GM19372 (cell line): ENCODE measurements at regions not wholly inside any gene's neighbourhood (a gene's known extent, or its start where the extent isn't known, plus 50 kb on each side); places are given as distances from the start of the nearest gene placed in this dataset.
"Not testable (repeated sequence)": the region's sequence is repeated elsewhere in the genome, so short reads cannot be mapped to it uniquely, and the experiment has no call there.

Source experiments
- ATAC-seq: cut with Tn5 transposase; IDR thresholded peaks from one replicate; pipeline ENCODE4 v1.9.1; 2021; ENCODE audit warnings: mild to moderate bottlenecking, low read depth, moderate library complexity; ENCODE audit not compliant: unreplicated experiment

DNA sequence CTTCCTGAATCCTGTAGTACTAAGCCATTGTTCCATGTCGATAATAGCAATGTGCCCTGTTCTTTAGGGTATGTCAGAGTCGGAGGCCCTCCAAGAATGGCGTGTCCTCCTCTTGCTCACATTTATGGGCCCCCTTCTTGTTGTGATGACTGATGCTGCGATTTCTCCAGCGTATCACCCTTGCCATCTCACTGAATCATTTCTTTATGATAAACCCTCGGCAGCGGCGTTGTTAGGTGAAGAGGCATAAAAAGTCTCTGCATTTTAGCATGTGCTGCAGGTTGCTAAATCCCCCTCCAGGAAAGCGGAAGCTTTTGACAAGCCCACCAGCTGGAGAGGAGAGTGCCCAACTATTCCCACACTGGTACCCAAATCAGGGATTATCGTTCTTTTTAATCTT lies 1045.3 kb downstream of the BRD1 start:
- ATAC-seq: no peak

DNA sequence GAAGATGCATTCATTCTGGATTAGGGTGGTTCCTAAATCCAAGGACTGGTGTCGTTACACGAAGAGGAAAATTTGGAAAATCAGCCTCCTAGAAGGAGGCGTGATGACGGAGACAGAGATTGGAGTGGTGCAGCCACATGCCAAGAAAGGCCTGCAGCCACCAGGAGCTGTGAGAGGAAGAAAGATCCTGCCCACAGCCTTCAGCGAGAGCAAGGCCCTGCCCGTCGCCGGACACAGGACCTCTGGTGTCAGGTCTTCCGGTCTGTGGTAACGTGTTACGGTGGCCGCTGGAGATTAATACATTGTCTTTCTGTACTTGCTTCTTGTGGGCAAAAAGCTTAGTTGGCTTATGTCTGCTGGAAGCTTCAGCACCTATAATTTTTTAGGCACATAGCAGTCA lies 1045.8 kb downstream of the BRD1 start:
- ATAC-seq: no peak

DNA sequence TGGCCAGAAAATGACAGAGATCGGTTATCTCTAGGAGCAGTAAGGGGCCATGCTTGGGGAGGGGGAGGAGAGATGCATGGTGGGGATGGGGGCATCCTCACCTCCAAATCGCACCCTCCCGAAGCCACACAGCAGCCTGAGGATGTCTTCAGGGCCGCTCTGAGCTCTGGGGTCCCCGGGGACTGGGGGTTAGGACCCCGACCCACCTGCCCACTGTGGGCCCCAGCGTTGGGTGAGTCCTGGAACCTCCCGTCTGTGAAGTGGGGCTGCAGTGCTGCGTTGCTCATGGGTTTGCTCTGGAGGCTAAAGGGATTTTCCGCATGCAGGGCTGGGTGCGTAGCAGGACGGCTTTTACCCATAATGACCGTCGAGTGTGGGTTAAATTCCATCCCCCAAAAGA lies 1046.3 kb downstream of the BRD1 start:
- ATAC-seq: no peak

DNA sequence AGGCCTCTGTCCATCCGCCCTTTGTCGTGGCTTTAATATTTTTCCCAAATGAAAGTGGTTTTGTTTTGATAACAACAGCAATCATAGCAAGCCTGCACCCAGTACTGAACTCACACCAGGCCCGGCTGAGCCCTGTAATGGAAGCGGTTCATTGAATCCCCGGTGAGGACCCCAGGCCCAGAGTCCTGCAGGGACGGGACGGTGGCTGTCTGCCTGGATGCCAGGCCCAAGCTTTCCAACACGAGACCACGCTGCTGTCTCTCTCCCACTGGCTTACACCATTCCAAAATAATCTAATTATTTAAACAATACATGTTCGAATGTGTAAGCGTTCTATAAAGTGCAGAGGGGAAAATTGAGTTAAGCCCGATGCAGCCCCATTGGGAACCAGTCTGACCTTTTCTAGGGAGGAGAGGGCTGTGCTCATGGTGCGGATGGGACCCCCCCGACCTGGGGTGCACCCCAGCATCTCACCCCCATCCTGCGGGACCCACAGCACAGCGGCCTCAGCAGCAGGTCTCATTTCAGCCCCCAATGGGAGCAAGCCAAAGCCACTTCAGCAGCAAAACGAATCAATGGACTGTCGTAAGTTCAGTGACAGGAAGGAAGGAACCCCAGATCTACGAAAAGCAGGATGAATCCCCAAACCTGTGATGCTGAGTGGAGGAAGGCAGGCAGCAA lies 1046.9 kb downstream of the BRD1 start:
- ATAC-seq: no peak

DNA sequence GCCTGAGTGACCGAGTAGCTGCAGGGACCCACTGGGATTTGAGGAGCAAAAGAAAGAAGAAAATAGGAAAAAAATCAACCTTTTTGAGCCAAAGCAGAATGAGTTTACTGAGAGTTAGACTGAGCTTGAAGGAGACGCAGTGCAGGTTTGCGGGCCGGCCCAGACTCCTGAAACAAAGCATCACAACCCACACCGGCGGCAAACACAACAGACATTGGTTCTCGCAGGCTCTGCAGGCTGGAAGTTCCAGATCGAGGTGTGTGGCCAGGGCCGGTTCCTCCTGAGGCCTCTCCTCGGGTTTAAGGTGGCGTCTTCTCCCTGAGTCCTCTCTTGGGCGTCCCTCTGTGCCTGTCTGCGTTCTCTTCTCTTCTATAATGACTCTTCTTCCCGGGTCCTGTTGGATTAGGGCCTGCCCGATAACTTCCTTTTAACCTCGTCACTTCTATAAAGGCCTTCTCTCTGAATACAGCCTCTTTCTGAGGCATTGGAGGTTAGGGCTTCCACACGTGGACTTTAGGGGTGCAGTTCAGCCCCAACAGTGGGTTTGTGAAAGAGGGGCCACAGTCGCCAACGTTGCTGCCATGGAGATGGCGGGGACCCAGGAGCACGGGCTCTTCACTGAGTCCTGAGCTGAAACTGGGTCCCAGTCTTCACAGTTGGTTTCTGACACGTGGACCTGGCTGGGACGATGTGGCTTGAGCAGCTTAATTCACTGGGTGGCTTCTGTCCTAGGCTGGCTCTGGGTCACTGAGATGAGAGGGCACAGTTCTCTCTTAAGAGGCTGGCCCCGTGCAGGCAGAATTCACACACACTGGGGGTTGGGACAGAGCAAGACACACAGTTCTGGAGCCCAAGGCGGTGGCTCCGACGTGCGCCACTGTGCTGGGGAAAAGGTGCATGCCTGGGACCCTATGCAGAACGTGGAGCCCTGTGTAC lies 1047.7 kb downstream of the BRD1 start:
- ATAC-seq: no peak

DNA sequence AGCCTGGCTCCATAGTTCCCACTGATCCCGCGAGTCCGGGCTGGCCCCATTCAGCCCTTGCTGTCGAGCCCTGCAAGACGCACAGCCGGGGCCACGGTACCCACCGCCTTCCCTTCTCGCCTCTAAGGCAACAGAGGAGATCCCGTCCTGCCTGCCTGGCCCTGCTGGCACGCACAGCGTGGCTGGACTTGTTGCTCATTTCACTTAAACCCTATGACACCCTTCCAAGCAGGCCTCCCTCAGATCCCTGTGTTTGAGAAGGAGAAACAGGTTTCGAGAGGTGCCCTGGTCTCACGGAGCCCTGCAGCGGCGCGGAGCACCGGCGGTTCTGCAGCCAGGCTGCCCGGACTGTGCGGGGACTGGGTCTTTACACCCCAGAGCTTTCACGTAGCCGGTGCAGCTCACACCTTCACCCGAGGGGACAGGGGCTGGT lies 1048.4 kb downstream of the BRD1 start:
- no peak for ATAC-seq

DNA sequence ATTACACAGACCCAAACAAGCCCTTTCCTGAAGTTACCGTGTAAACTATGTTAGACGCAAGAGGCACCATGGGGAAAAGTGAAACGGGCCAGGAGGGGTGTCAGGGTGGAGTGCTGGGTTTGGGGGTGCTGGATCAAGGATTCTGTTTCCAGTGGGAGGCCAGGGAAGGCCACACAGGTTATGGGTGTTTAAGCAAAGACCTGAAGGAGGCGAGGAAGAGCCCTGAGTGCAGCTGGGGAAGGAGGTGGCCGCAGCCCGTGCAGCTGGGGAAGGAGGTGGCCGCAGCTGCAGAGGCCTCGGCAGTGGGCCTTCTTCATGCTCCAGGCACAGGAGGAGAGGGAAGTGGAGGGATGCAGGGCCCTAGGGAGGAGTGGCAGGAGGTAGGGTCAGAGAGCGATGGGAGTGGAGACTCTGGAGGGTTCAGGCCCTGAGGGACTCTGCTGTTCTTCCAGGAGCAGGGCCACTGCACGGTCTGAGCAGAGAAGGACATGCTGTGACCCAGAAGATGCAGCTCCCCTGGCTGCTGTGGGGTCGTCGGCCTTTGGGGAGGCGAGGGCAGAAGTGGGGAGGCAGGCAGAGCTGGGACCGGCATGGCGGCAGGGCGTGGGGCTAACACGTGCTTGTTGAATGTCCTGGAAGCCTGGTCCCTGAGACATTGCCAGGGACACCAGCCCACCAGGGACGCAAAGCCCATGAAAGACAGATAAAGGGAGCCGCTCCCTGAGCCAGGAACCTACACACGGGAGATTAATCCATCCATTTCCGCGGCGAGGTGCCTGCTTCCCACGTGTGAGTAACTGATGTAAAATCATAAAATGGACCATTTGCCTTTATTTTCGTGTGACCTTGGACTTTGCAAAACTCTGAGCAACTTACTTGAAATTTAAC lies 1049.1 kb downstream of the BRD1 start:
- ATAC-seq: no peak

DNA sequence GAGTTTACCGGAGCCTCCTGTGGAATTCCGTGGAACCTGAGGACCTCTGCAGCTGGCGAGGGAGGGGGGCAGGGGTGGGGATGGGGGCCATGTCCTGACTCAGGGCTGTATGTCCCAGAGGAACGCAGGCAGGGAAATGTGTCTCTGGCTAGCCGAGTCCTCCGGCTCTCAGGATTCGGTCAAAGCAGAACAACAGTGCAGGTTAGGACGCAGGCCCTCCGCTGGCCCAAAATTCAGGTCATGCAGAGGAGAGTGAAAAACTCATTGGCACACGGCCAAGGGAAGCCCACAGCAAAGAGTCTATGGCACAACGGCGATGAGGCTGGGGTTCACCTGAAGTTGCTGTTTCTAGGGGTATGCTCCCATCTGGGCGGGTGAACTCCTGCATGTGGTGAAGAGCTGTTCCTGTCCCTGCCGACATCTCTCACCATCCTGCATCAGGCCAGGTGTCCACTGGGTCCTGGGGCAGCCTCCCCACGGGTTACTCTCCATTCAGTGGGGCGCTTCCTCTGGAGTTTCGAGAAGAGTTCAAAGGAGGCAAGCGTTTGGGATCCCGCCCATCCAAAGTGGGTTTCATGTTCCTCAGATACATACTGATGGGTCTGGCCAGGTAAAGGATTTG lies 1055.3 kb downstream of the BRD1 start:
- ATAC-seq: no peak

DNA sequence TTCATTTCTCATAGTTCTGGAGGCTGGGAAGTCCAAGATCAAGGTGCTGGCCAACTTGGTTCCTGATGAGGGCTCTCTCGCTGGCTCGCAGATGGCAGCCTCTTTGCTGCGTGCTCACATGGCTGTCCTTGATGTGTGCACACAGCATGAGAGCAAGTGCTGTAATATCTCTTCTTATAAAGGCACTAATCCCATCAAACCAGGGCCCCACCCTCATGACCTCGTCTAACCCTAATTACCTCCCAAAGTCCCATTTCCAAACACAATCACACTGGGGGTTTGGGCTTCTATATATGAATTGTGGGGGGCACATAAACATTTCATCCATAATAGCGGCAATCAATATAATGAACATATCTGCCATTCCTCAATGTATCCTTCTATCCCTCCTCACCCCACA lies 1062.1 kb downstream of the BRD1 start:
- no peak for ATAC-seq

DNA sequence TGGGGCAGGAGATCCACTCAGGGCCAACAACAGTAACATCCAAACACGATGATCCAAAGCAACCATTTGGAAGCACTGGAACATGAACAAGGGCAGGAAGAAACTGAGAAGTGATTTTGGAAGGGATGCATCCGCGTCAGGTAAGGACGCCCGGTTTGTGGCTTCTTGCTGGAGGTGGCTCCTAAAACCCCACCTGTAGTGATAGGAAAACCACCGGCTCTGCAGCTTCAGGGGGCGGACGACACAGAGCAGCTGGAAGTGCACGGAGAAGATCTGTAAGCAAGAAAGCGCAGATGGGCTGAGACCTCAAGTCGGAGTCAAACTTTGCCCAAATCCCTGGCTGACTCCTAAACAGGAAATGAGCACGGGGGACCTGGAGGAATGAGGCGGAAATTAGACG lies 1066.1 kb downstream of the BRD1 start:
- ATAC-seq: no peak

DNA sequence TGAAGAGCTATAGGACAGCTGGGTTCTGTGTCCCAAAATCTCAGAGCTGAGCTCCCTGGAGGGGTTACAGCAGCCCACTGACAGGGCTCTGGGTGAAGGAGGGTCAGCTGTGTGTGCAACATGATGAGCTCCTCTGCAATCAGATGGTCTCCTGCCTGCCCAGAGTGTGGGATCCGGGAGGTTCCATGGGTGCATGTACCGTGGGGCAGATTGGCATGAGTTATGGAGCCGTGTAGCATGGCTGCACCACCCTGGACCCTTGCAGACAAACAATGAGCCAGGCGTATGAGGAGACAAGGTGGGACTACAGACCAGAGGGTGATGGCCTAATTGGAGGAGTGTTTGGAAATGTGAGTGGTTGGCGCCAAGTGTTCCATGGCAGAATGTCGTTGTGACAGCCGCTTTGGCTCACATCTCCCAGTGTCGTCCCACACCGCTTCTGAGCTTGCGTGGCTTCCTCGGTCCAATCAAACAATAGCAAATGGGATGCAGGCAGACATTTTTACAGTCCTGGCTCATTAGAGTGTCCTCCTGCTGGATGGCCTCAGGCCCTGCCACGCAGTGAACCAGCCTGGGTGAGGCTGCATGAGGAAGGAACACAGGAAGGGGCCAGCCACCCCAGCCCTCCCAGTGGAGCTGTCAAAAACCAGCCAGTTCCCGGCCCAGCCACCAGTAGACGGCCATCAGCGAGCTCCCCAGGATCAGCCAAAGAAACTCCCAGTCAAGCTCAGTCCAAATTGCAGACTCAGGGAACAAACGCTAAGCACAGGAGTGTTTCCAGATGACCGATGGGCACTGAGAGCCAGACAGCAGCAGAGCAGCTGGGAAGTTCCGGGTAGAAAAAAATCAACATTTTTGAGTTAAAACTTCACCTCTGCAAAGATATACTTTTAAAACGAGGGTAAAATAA lies 1066.9 kb downstream of the BRD1 start:
- ATAC-seq: no peak

DNA sequence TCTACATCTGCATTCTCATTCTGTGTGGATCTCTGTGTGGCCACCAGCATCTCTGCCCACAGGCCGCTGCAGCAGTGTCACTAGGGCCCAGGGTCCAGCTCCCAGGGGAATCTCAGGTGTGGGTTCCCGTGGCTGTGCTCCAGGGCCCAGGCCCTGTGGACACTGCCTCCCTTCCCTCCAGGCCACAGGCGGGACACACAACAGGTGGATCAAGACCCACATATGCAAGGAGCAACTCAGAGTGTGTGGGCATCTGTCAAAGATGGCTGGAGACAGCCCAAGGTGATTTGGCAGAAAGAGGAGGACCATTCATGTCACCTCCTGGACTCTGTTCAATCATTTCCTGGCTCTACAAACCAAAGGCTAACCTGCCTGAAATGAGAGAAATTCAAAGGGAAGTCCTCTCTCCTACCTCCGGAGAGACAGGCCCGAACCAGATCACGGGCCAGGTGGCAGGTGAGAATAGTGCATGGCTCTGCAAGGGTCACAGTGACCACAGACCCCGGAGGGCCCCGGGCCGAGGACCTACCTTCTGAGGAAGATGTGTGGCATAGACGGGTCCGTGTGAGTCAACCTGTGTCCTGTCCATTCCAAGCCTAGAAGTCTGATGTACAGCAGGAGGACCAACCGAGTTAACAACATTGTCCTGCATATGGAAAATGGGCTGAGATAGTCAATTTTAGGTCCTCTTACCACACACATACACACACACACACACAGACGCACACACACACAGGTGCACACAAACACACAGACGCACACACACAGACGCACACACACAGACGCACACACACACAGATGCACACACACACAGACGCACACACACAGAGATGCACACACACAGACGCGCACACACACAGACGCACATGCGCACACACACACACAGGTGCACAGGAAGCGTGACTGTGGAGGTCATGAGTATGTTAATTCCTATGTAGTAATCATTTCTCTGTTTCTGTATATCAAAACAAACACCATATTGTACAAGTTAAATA lies 1068.5 kb downstream of the BRD1 start:
- ATAC-seq: no peak

DNA sequence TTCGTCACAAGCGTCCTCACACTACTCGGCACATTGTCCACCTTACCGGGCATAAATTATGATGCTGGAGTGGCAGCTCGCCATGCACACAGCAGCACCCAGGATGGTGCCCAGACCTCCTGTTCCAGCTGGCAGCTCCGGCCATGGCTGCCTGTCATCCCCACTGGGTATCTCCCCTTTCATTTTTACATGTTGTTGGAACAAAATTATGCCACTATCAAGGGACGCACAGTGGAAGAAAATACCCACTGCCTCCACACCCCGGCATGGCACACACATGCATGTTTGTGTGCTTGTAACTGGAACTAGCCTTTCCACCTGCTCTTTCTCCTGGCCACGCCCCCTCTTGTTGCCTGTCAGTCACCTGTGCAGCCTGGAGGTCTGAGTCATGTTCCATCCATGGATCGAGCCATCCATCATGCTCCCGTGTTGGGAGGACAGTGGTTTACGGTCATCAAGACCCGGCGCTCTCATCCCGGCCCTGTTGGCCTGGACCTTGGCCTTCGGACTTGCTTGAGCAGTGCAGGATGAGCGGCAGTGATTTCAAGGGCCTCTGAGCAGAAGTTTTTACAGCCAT lies 1069.6 kb downstream of the BRD1 start:
- ATAC-seq: no peak

DNA sequence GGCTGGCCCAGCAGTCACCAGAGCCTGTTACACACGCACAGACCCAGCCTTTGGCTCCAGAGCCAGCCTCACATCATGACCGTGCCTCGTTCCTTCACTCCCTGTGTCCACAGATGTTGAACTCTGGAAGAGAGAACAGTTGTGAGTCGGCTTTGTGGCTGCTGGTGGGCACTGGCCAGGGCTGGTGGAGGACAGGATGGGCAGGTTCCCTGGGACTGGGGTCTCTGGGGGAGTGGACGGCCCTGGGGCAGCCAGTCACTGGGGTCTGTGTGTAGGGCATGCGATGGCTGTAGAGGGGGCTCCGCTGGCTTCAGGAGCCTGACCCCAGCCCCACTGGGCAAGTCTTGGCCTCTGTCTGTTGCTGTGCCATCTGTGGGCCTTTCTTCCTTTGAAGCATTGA lies 1070.1 kb downstream of the BRD1 start:
- no peak for ATAC-seq

DNA sequence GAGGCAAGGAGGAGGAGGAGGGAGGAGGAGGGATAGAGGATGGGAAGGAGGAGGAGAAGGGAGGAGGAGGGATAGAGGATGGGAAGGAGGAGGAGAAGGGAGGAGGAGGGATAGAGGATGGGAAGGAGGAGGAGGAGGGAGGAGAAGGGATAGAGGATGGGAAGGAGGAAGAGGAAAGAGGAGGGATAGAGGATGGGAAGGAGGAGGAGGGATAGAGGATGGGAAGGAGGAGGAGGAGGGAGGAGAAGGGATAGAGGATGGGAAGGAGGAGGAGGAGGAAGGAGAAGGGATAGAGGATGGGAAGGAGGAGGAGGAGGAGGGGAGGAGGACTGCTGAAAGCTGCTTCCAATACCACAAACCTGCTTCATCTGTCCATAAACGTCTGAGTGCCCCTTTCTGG lies 1070.5 kb downstream of the BRD1 start:
- ATAC-seq: not testable (repeated sequence)

DNA sequence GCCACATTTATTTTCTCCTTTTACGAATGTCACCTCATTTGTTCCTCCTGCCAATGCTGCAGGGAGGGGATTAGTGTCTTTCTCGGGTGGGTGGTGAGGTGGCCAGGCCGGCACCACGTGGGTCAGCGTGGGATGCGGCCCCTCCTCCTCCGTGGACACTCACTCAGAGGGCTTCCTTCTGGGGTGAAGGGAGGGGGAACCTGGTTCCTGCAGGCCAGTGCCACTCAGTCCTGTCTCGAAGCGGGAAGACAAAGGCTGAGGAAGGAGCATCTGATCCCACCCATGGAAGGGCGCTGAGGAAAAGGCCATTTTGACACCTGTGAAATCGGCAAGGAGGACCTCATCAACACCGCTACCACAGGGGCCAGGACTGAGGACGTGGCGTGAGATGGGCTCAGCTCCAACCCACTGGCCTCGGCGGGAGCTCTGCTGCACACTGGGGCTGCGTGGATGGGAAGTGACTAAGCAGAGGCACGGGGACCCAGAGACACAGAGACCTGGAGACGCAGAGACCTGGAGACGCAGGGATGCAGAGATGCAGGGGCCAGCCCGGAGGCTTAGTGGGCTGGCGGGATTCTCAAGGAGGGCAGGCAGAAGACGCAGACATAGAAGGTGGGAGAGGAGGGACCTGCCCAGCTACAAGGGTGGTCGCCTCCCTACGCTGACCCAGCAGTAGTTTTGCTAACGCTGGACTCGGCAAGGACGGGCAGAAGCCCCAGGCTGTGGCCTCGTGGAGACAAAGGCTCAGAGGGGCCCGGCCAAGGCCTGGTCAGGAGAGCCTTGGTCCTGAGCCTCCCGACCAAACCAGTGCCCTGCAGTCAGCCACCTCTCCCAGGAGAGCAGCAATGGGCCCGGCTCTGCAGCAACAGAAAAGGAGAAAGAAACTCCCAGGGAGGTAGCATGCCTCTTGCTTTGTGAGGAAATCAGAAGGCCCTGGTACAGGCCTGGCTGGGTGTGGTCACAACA lies 1071.2 kb downstream of the BRD1 start:
- no peak for ATAC-seq
